ENCODE measurements at regions not wholly inside any gene's neighbourhood (a gene's known extent, or its start where the extent isn't known, plus 50 kb on each side); places are given as distances from the start of the nearest gene placed in this dataset.

- no TSS peak for BruUV-seq (replicated peaks)
- ChIA-PET CTCF (no interaction called here), POLR2A (no interaction called here)
Measured at GRCh38 chr6:92329208-92329847, 1090.0 kb downstream of the EPHA7 start.

GRCh38 chr6:92315312-92315711 is 1104.0 kb downstream of the EPHA7 start:
- H3K36me3 Mint-ChIP-seq (ENCODE audit: insufficient read depth, unreplicated experiment): no peaks in the 10 kb centered on the region
- intact Hi-C loops (cut with micrococcal nuclease; ENCODE audit: unreplicated experiment): no loop called here
- H3K27me3 Mint-ChIP-seq (ENCODE audit: insufficient read depth, unreplicated experiment): no peaks in the 10 kb centered on the region
- Histone ChIP-seq H3K27me3 (replicated peaks; ENCODE audit: control insufficient read depth, insufficient read depth, low read length) (no peaks in the 10 kb centered on the region), H3K4me1 (no peaks in the 10 kb centered on the region), H3K4me3 (ENCODE audit: low read depth, low read length) (no peak overlapping the region), H3K36me3 (ENCODE audit: control insufficient read depth, insufficient read depth, low read length) (no peaks in the 10 kb centered on the region), H3K9me3 (no peaks in the 10 kb centered on the region)
- H3K4me3 Mint-ChIP-seq (ENCODE audit: unreplicated experiment): no peak overlapping the region
- H3K9me3 Mint-ChIP-seq (ENCODE audit: unreplicated experiment): no peaks in the 10 kb centered on the region
- ChIA-PET POLR2A (no interaction called here), CTCF (no interaction called here)
- BruUV-seq (replicated peaks): no TSS peak
- TF ChIP-seq, protein P1, sequence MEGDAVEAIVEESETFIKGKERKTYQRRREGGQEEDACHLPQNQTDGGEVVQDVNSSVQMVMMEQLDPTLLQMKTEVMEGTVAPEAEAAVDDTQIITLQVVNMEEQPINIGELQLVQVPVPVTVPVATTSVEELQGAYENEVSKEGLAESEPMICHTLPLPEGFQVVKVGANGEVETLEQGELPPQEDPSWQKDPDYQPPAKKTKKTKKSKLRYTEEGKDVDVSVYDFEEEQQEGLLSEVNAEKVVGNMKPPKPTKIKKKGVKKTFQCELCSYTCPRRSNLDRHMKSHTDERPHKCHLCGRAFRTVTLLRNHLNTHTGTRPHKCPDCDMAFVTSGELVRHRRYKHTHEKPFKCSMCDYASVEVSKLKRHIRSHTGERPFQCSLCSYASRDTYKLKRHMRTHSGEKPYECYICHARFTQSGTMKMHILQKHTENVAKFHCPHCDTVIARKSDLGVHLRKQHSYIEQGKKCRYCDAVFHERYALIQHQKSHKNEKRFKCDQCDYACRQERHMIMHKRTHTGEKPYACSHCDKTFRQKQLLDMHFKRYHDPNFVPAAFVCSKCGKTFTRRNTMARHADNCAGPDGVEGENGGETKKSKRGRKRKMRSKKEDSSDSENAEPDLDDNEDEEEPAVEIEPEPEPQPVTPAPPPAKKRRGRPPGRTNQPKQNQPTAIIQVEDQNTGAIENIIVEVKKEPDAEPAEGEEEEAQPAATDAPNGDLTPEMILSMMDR (IDR thresholded peaks at IDR 0.05; ENCODE audit: insufficient read depth in 1 of 2, low read depth in 1 of 2, low read length in 1 of 2, severe bottlenecking in 1 of 2, unreplicated experiment in 1 of 2): no peak
- H3K4me1 Mint-ChIP-seq (ENCODE audit: low read depth, unreplicated experiment): no peaks in the 10 kb centered on the region
- H3K27ac Mint-ChIP-seq (ENCODE audit: unreplicated experiment): no peak overlapping the region
- no peak for DNase-seq

More at GRCh38 chr6:92329208-92329847, 1090.0 kb downstream of the EPHA7 start:
- H3K27ac Mint-ChIP-seq (ENCODE audit: unreplicated experiment): no peak overlapping the region
- H3K4me3 ChIP-seq (ENCODE audit: low read depth, low read length): no peak overlapping the region
- TF ChIP-seq, protein P1 (IDR thresholded peaks at IDR 0.05; ENCODE audit: insufficient read depth in 1 of 2, low read depth in 1 of 2, low read length in 1 of 2, severe bottlenecking in 1 of 2, unreplicated experiment in 1 of 2): no peak
- H3K27me3 ChIP-seq (replicated peaks; ENCODE audit: control insufficient read depth, insufficient read depth, low read length): no peaks in the 10 kb centered on the region
- H3K36me3 ChIP-seq (ENCODE audit: control insufficient read depth, insufficient read depth, low read length): no peaks in the 10 kb centered on the region
- no peaks in the 10 kb centered on the region for H3K9me3 Mint-ChIP-seq (ENCODE audit: unreplicated experiment)
- H3K9me3 ChIP-seq: no peaks in the 10 kb centered on the region
- H3K36me3 Mint-ChIP-seq (ENCODE audit: insufficient read depth, unreplicated experiment): no peaks in the 10 kb centered on the region
- H3K4me3 Mint-ChIP-seq (ENCODE audit: unreplicated experiment): no peak overlapping the region
- DNase-seq: no peak
- intact Hi-C loops (cut with micrococcal nuclease; ENCODE audit: unreplicated experiment): no loop called here
- no peaks in the 10 kb centered on the region for H3K4me1 ChIP-seq
- peaks cover 3% of the 10 kb centered on the region for H3K27me3 Mint-ChIP-seq (ENCODE audit: insufficient read depth, unreplicated experiment)
- H3K4me1 Mint-ChIP-seq (ENCODE audit: low read depth, unreplicated experiment): no peaks in the 10 kb centered on the region

DNA sequence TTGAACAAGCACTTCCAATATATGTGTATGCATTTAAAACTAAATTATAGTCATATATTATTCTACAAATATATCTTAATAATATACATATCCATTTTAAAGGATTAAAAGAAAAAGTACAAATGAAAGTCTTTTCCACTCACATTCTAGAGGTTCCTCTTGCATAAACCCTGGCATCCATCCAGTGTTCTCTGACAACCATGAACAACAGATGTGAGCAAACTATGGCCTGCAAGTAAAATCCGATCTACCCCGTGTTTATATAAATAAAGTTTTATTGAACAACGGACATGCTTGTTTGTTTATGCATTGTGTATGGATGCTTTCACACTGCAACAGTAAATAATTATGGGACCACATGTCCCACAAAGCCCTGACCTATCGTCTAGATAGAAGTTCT is 1122.3 kb downstream of the EPHA7 start:
- no peak for DNase-seq
- Mint-ChIP-seq H3K4me3 (ENCODE audit: unreplicated experiment) (no peak overlapping the region), H3K9me3 (ENCODE audit: unreplicated experiment) (no peaks in the 10 kb centered on the region), H3K27me3 (ENCODE audit: insufficient read depth, unreplicated experiment) (peaks cover 3% of the 10 kb centered on the region), H3K36me3 (ENCODE audit: insufficient read depth, unreplicated experiment) (no peaks in the 10 kb centered on the region), H3K27ac (ENCODE audit: unreplicated experiment) (no peak overlapping the region), H3K4me1 (ENCODE audit: low read depth, unreplicated experiment) (no peaks in the 10 kb centered on the region)
- ChIA-PET CTCF (no interaction called here), POLR2A (no interaction called here)
- TF ChIP-seq, protein P1 (IDR thresholded peaks at IDR 0.05; ENCODE audit: insufficient read depth in 1 of 2, low read depth in 1 of 2, low read length in 1 of 2, severe bottlenecking in 1 of 2, unreplicated experiment in 1 of 2): no peak
- Histone ChIP-seq H3K9me3 (no peaks in the 10 kb centered on the region), H3K4me3 (ENCODE audit: low read depth, low read length) (no peak overlapping the region), H3K27me3 (replicated peaks; ENCODE audit: control insufficient read depth, insufficient read depth, low read length) (no peaks in the 10 kb centered on the region), H3K4me1 (no peaks in the 10 kb centered on the region), H3K36me3 (ENCODE audit: control insufficient read depth, insufficient read depth, low read length) (no peaks in the 10 kb centered on the region)
- no TSS peak for BruUV-seq (replicated peaks)
- intact Hi-C loops (cut with micrococcal nuclease; ENCODE audit: unreplicated experiment): no loop called here

Measured in Caco-2 (cell line).